ENCODE measurements at regions not wholly inside any gene's neighbourhood (a gene's known extent, or its start where the extent isn't known, plus 50 kb on each side); places are given as distances from the start of the nearest gene placed in this dataset.

DNA sequence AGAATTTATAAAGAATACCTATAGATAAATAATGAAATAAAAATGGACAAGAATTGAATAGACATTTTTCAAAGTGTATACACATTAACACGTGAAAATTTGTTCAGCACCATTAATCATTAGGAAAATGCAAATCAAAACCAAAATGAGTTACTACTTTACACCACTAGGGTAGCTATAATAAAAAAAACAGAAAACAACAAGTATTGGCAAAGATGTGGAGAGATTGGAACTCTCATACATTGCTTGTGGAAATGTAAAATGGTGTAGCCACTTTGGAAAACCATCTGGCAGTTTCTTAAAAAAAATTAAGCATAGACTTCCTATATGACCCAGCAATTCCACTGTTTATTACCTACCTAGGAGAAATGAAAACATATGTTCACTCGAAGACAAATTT lies 172.8 kb upstream of the P2RY1 start:
- intact Hi-C loops (cut with micrococcal nuclease; ENCODE audit: unreplicated experiment), result no loop called here
- DNase-seq (ENCODE audit: low read depth, low spot score) (no peak), FAIRE-seq (no peak), ATAC-seq (no peak)
- Histone ChIP-seq H3K4me2 (ENCODE audit: control insufficient read depth, insufficient read depth) (no peak overlapping the region), H2AFZ (ENCODE audit: control insufficient read depth, low read depth, low read length) (no peak overlapping the region), H4K20me1 (ENCODE audit: control insufficient read depth, insufficient read depth) (no peaks in the 10 kb centered on the region), H3K27me3 (replicated peaks in 1 of 2; ENCODE audit: control insufficient read depth in 2 of 2, insufficient read depth in 2 of 2, low read length in 1 of 2) (no peaks in the 10 kb centered on the region), H3K9me3 (replicated peaks; ENCODE audit: control insufficient read depth, insufficient read depth, low read length) (peaks cover 5% of the 10 kb centered on the region; the same call in 2 of the 3 replicates), H3K9ac (ENCODE audit: control insufficient read depth, insufficient read depth, low read length) (no peak overlapping the region), H3K36me3 (ENCODE audit: control insufficient read depth in 2 of 2, insufficient read depth in 2 of 2, low read length in 1 of 2) (no peaks in the 10 kb centered on the region), H3K4me3 (no peak overlapping the region), H3K79me2 (ENCODE audit: control insufficient read depth, insufficient read depth, low read length) (no peaks in the 10 kb centered on the region), H3K27ac (ENCODE audit: control insufficient read depth, insufficient read depth) (no peak overlapping the region), H3K4me1 (ENCODE audit: control insufficient read depth, insufficient read depth, low read length) (no peaks in the 10 kb centered on the region)
- 10% methylated on average over 2 of the region's 2 CpGs for WGBS (ENCODE audit: insufficient coverage, insufficient replicate concordance, low lambda C conversion rate, missing lambda C conversion rate)
- POLR2A ChIA-PET, result no interaction called here
- in situ Hi-C loops (cut with MboI), result no loop called here
- RAD21 ChIA-PET (ENCODE audit: unreplicated experiment), result no interaction called here
- BruUV-seq (replicated peaks), result no TSS peak
- TF ChIP-seq, protein P1, sequence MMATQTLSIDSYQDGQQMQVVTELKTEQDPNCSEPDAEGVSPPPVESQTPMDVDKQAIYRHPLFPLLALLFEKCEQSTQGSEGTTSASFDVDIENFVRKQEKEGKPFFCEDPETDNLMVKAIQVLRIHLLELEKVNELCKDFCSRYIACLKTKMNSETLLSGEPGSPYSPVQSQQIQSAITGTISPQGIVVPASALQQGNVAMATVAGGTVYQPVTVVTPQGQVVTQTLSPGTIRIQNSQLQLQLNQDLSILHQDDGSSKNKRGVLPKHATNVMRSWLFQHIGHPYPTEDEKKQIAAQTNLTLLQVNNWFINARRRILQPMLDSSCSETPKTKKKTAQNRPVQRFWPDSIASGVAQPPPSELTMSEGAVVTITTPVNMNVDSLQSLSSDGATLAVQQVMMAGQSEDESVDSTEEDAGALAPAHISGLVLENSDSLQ (IDR thresholded peaks at IDR 0.05), result no peak
- TF ChIP-seq CREB1 (IDR thresholded peaks at IDR 0.05; ENCODE audit: low read depth) (no peak), ZNF274 (IDR thresholded peaks at IDR 0.05; ENCODE audit: insufficient read depth, insufficient read length) (no peak), GABPA (IDR thresholded peaks at IDR 0.05; ENCODE audit: low read depth) (no peak), NFYB (IDR thresholded peaks at IDR 0.05; ENCODE audit: insufficient read depth, low read depth, low read length) (no peak), FOXK2 (IDR thresholded peaks at IDR 0.05) (no peak)
- CTCF ChIA-PET, result no interaction called here
- SMC1A ChIA-PET (ENCODE audit: uncharacterized antibody, unreplicated experiment), result no interaction called here

DNA sequence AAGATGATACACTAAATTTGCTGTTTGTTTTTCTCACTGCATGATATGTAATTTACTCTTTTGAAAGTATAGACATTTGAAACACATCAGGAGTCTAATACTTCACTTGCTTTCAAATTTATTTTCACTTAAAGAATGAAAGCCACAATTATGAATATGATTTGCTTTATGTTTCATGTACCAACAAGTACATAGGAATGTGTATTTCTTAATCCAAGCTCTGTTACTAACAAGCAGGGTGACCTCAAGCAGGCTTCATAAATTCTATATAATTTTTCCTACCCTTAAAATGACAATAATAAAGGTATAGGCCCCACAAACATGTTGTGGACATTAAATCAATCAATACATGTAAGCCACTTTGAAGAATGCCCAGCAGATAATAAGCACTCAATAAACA lies 170.2 kb upstream of the P2RY1 start:
- H3K4me1 ChIP-seq (ENCODE audit: control insufficient read depth, insufficient read depth, low read length), result no peaks in the 10 kb centered on the region
- no peaks in the 10 kb centered on the region for H3K27me3 ChIP-seq (replicated peaks in 1 of 2; ENCODE audit: control insufficient read depth in 2 of 2, insufficient read depth in 2 of 2, low read length in 1 of 2)
- no peak overlapping the region for H2AFZ ChIP-seq (ENCODE audit: control insufficient read depth, low read depth, low read length)
- ChIA-PET CTCF (no interaction called here), RAD21 (ENCODE audit: unreplicated experiment) (no interaction called here), SMC1A (ENCODE audit: uncharacterized antibody, unreplicated experiment) (no interaction called here), POLR2A (no interaction called here)
- no peak overlapping the region for H3K4me2 ChIP-seq (ENCODE audit: control insufficient read depth, insufficient read depth)
- no peak overlapping the region for H3K27ac ChIP-seq (ENCODE audit: control insufficient read depth, insufficient read depth)
- H3K4me3 ChIP-seq, result no peak overlapping the region
- no peaks in the 10 kb centered on the region for H3K36me3 ChIP-seq (ENCODE audit: control insufficient read depth in 2 of 2, insufficient read depth in 2 of 2, low read length in 1 of 2)
- intact Hi-C loops (cut with micrococcal nuclease; ENCODE audit: unreplicated experiment) (no loop called here), in situ Hi-C loops (cut with MboI) (no loop called here)
- H3K79me2 ChIP-seq (ENCODE audit: control insufficient read depth, insufficient read depth, low read length), result no peaks in the 10 kb centered on the region
- H4K20me1 ChIP-seq (ENCODE audit: control insufficient read depth, insufficient read depth), result no peaks in the 10 kb centered on the region
- no peak for DNase-seq (ENCODE audit: low read depth, low spot score)
- ATAC-seq, result no peak
- peaks cover 5% of the 10 kb centered on the region; the same call in 2 of the 3 replicates for H3K9me3 ChIP-seq (replicated peaks; ENCODE audit: control insufficient read depth, insufficient read depth, low read length)
- BruUV-seq (replicated peaks), result no TSS peak
- no peak overlapping the region for H3K9ac ChIP-seq (ENCODE audit: control insufficient read depth, insufficient read depth, low read length)
- FAIRE-seq, result no peak
- no peak for TF ChIP-seq TBL1XR1 (IDR thresholded peaks at IDR 0.05; ENCODE audit: low read depth, low read length)
- no peak for TF ChIP-seq JUNB (IDR thresholded peaks at IDR 0.05)
- TF ChIP-seq, protein P2, sequence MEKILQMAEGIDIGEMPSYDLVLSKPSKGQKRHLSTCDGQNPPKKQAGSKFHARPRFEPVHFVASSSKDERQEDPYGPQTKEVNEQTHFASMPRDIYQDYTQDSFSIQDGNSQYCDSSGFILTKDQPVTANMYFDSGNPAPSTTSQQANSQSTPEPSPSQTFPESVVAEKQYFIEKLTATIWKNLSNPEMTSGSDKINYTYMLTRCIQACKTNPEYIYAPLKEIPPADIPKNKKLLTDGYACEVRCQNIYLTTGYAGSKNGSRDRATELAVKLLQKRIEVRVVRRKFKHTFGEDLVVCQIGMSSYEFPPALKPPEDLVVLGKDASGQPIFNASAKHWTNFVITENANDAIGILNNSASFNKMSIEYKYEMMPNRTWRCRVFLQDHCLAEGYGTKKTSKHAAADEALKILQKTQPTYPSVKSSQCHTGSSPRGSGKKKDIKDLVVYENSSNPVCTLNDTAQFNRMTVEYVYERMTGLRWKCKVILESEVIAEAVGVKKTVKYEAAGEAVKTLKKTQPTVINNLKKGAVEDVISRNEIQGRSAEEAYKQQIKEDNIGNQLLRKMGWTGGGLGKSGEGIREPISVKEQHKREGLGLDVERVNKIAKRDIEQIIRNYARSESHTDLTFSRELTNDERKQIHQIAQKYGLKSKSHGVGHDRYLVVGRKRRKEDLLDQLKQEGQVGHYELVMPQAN (conservative IDR thresholded peaks at IDR 0.05), result no peak
- no peak for TF ChIP-seq SIN3A (IDR thresholded peaks at IDR 0.05; ENCODE audit: low read depth, low read length)
- no peak for TF ChIP-seq HDGF (IDR thresholded peaks at IDR 0.05)
- no peak for TF ChIP-seq ZBED1 (IDR thresholded peaks at IDR 0.05; ENCODE audit: borderline replicate concordance)
- no peak for TF ChIP-seq CBX5 (IDR thresholded peaks at IDR 0.05; ENCODE audit: low read depth)
- TF ChIP-seq TCF7 (IDR thresholded peaks at IDR 0.05; ENCODE audit: borderline replicate concordance), result no peak
- no peak for TF ChIP-seq ZZZ3 (IDR thresholded peaks at IDR 0.05; ENCODE audit: control insufficient read depth, insufficient read length, low read depth)
- TF ChIP-seq TCF12 (IDR thresholded peaks at IDR 0.05; ENCODE audit: low read depth, low read length), result no peak
- TF ChIP-seq, protein P3, sequence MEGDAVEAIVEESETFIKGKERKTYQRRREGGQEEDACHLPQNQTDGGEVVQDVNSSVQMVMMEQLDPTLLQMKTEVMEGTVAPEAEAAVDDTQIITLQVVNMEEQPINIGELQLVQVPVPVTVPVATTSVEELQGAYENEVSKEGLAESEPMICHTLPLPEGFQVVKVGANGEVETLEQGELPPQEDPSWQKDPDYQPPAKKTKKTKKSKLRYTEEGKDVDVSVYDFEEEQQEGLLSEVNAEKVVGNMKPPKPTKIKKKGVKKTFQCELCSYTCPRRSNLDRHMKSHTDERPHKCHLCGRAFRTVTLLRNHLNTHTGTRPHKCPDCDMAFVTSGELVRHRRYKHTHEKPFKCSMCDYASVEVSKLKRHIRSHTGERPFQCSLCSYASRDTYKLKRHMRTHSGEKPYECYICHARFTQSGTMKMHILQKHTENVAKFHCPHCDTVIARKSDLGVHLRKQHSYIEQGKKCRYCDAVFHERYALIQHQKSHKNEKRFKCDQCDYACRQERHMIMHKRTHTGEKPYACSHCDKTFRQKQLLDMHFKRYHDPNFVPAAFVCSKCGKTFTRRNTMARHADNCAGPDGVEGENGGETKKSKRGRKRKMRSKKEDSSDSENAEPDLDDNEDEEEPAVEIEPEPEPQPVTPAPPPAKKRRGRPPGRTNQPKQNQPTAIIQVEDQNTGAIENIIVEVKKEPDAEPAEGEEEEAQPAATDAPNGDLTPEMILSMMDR (IDR thresholded peaks at IDR 0.05 in 2 of 3, conservative IDR thresholded peaks at IDR 0.05 in 1 of 3; ENCODE audit: control insufficient read depth in 2 of 3, extremely low read depth in 1 of 3, insufficient read depth in 1 of 3, low read depth in 3 of 3, low read length in 3 of 3), result no peak
- TF ChIP-seq CHD4 (IDR thresholded peaks at IDR 0.05), result no peak
